B cell (primary cell): ENCODE measurements at regions not wholly inside any gene's neighbourhood (a gene's known extent, or its start where the extent isn't known, plus 50 kb on each side); places are given as distances from the start of the nearest gene placed in this dataset.

Experiments used
- EZH2 ChIP-seq: IDR thresholded peaks from 2 replicates; pipeline ENCODE4 v1.6.1; 2012; ENCODE audit warnings: borderline replicate concordance, low read depth, mild to moderate bottlenecking, moderate library complexity, low read length; ENCODE audit not compliant: insufficient read depth, poor library complexity, severe bottlenecking
- TF ChIP-seq, protein P1 (sequence below): fragments of 200-600 bp; IDR thresholded peaks from one replicate; pipeline ENCODE4 v1.8.0; 2022; ENCODE audit warnings: antibody characterized with exemption, mild to moderate bottlenecking

DNA sequence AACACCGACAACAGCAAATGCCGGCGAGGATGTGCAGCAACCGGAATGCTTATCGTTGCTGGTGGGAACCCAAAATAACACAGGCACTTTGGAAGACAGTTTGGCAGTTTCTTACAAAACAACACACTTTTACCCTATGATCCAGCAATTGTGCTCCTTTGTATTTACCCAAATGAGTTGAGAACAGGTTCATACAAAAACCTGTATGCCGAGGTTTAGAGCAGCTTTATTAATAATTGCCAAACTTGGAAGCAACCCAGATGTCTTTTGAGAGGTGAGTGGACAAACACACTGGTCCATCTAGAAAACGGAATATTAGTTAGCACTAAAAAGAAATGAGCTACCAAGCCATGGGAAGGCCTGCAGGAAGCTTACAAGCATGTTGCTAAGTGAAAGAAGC, 118.9 kb downstream of the CTTN start:
- TF ChIP-seq, protein P1, sequence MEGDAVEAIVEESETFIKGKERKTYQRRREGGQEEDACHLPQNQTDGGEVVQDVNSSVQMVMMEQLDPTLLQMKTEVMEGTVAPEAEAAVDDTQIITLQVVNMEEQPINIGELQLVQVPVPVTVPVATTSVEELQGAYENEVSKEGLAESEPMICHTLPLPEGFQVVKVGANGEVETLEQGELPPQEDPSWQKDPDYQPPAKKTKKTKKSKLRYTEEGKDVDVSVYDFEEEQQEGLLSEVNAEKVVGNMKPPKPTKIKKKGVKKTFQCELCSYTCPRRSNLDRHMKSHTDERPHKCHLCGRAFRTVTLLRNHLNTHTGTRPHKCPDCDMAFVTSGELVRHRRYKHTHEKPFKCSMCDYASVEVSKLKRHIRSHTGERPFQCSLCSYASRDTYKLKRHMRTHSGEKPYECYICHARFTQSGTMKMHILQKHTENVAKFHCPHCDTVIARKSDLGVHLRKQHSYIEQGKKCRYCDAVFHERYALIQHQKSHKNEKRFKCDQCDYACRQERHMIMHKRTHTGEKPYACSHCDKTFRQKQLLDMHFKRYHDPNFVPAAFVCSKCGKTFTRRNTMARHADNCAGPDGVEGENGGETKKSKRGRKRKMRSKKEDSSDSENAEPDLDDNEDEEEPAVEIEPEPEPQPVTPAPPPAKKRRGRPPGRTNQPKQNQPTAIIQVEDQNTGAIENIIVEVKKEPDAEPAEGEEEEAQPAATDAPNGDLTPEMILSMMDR: no peak
- no peak for TF ChIP-seq EZH2
